SK-MEL-5 (cell line): ENCODE measurements at regions not wholly inside any gene's neighbourhood (a gene's known extent, or its start where the extent isn't known, plus 50 kb on each side); places are given as distances from the start of the nearest gene placed in this dataset.
"Not testable (repeated sequence)": the region's sequence is repeated elsewhere in the genome, so short reads cannot be mapped to it uniquely, and the experiment has no call there.

Experiments
- DNase-seq: peaks from one replicate; pipeline ENCODE4 v3.0.0-alpha.2; 2016; ENCODE audit warnings: low read depth, low spot score
- in situ Hi-C: cut with HindIII; loops from 2 replicates; pipeline ENCODE4 v1.10.0; 2016; ENCODE audit warnings: low sequenced_read_pairs, high pct_unique_total_duplicates, low pct_unique_long_range_greater_than_20kb

DNA sequence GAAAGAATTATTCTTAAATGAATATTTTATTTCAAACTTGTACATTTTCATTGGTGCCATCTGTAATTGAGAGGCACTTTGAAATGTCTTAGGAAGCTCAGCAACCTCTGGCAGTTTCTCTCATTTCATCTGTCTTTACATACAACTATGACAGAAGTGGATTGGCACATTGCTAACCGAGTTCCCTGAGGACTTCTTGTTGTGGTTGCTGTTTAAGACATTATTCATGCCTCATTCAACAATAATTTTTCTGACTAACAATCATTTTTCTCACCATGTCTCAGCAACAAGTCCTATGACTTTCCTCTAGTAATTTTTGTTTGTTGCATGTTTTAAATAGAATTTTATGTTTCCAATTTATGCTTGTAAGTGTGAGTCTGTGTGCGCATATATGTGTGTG, 284.0 kb upstream of the CWC22 start:
- no peak for DNase-seq
- in situ Hi-C loops, result no loop called here

GRCh38 chr2:180289627-180290026, 282.5 kb upstream of the CWC22 start:
- in situ Hi-C loops, result no loop called here
- DNase-seq, result no peak

- DNase-seq, result no peak
Observed at GRCh38 chr2:180279581-180279980, 272.5 kb upstream of the CWC22 start.

DNA sequence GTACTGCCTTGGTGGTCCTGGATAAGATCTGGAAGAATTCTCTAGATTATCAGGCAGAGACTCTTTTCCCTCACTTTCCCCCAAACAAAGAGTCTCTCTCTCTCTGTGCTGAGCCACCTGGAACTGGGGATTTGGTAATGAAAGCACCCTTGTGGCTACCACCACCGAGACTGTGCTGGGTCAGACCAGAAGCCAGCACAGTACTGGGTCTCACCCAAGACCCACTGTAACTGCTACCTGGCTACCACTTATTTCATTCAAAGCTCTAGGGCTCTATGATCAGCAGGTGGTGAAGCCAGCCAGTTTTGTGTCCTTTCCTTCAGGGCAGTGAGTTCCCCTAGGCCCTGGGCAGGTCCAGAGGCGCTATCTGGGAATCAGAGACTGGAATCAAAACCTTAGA, 269.6 kb upstream of the CWC22 start:
- no peak for DNase-seq
- in situ Hi-C loops, result no loop called here

More at GRCh38 chr2:180279581-180279980, 272.5 kb upstream of the CWC22 start:
- in situ Hi-C loops, result no loop called here

DNA sequence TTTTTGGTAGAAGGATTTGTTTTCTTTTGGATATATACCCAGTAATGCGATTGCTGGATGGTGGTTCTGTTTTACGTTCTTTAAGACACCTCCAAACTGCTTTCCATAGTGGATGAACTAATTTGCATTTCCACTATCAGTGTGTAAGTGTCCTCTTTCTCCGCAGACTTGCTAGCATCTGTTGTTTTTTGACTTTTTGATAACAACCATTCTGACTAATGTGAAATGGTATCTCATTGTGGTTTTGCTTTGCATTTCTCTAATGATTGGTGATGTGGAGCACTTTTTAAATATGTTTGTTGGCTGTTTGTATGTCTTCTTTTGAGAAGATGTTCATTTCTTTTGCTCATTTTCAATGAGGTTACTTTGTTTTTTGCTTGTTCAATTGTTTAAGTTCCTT, 260.9 kb upstream of the CWC22 start:
- in situ Hi-C loops, result no loop called here
- no peak for DNase-seq

GRCh38 chr2:180261976-180262375, 254.9 kb upstream of the CWC22 start:
- in situ Hi-C loops, result no loop called here
- DNase-seq, result no peak

DNA sequence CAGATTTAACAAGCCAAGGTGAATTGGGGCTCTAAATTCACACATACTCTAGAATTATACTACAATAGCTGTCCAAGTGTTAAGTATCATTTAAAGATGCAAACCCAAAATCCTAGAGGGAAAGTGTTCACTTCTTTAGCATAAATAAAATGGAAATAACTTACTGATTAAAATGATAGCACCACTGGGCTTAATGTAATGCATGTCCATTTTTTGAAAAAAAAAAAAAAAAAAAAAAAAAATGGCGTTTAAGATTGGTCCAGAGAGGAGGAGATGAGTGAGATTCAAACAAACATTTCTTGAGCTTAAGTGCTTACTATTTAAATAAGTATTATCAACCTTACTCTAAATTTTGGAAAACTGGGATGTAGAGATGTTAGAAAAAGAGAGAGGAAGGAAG, 251.5 kb upstream of the CWC22 start:
- in situ Hi-C loops, result no loop called here
- no peak for DNase-seq

DNA sequence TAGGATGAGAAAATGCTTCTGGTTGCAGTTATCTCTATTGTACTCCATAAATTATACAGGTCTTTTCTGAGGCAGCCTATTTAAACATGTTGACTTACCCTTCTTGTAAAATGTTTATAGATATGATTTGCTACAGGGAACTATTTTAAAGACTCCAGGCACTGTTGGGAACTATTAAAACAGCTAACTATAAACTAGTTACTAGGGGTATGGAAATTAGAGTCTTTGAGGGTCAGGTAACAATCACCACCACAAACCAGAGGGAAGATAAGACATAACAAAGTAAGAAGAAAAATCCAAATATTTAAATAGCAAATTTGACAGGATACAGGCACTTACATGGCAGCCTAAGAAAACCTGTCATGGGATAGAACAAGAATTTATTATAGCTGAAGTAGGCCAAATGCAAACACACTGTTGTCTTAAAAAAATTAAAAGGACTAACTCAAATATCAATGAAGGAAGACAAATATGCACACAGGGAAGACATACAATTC, 251.0 kb upstream of the CWC22 start:
- in situ Hi-C loops, result no loop called here
- DNase-seq, result no peak

DNA sequence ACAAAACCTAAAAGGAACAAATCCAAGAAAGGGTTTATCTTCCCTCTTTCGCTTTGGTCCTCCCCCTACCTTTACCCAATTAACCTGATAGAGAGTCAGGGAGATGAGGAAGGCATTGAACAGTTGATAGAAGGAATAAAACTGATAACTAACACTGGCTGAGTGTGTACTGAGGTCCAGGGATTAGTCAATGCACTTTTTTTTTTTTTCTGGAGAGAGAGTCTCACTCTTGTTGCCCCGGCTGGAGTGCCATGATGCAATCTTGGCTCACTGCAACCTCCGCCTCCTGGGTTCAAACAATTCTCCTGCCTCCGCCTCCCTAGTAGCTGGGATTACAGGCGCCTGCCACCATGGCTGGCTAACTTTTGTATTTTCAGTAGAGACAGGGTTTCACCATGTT, 250.2 kb upstream of the CWC22 start:
- no peak for DNase-seq
- in situ Hi-C loops, result no loop called here

GRCh38 chr2:180255981-180256380, 248.9 kb upstream of the CWC22 start:
- in situ Hi-C loops, result no loop called here
- no peak for DNase-seq

- in situ Hi-C loops, result no loop called here
- no peak for DNase-seq
Observed at GRCh38 chr2:180254872-180255271, 247.8 kb upstream of the CWC22 start.

- peak; percentile 41 for DNase-seq
- in situ Hi-C loops, result no loop called here
Observed at GRCh38 chr2:180247658-180248057, 240.6 kb upstream of the CWC22 start.

GRCh38 chr2:180246268-180246667, 239.2 kb upstream of the CWC22 start:
- in situ Hi-C loops, result no loop called here
- DNase-seq, result no peak

- peak; percentile 49 for DNase-seq
- in situ Hi-C loops, result no loop called here
Observed at GRCh38 chr2:180240774-180241173, 233.7 kb upstream of the CWC22 start.

- in situ Hi-C loops, result no loop called here
Observed at GRCh38 chr2:180238729-180239128, 231.6 kb upstream of the CWC22 start.

DNA sequence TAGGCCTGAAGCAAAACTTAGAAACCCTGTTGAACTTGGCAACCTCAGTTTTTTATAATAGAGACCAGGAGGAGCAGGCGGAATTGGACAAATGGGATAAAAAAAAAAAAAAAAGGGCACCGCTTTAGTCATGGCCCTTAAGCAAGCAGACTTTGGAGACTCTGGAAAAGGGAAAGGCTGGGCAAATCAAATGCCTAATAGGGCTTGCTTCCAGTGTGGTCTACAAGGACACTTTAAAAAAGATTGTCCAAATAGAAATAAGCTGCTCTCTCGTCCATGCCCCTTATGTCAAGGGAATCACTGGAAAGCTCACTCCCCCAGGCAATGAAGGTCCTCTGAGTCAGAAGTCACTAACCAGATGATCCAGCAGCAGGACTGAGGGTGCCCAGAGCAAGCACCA, 229.0 kb upstream of the CWC22 start:
- DNase-seq, in situ Hi-C loops: not testable (repeated sequence)

More at GRCh38 chr2:180238729-180239128, 231.6 kb upstream of the CWC22 start:
- no peak for DNase-seq

- DNase-seq, in situ Hi-C loops: not testable (repeated sequence)
Observed at GRCh38 chr2:180235506-180235905, 228.4 kb upstream of the CWC22 start.

DNA sequence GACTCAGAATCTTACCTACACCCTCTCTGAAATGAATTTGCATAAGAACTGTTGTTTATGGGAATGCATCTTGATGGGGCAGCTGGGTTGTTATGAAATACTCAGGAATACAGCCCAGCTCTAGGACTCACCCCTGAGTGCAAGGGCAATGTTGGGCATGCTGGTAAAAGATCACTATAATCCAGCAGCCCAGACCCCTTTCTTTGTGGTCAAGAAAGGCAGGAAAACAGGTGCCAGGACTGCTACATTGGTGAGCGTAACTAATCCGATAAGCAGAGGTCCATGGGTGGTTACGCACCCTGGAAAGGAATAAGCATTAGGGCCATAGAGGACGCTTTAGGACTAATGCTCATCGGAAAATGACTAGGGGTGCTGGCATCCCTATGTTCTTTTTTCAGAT, 227.9 kb upstream of the CWC22 start:
- DNase-seq, in situ Hi-C loops: not testable (repeated sequence)

DNA sequence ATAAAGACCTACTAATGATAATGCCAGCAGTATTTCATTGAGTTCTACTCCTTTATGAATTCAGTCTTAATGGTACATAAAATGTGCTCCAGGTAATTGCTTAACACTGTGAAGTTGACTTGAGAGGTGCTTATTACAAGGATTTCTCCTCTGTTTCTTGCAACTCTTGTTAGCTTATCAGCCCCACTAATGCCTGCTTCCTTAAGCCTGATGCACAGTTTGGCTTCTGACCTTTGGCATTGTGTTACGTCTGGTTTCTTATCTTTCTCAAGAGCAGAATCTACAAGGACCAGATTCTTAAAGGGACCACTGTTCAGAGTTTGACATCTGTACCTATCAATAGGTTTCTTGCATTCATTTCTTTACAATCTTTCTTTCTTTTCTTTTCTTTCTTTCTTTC, 223.9 kb upstream of the CWC22 start:
- in situ Hi-C loops, result no loop called here
- DNase-seq, result no peak

DNA sequence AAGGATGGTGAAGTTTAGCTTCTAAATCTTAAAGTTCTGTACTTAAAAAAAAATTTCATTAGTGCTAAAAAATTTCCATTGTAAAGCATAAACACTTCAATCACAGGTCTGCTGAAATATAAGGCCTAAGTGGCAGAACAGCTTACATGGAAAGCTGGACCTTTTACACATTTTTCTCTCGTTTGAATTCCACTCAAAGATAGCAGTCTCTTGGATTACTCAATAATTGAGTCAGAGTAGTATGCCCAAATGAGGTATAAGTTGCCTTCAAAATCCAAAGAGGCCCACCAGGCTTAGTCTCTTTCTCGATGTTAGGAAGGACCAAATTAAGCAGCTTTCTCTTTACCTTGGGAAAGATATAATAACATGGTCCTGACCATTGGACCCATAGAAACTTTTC, 220.4 kb upstream of the CWC22 start:
- in situ Hi-C loops, result no loop called here
- DNase-seq, result no peak
